SJCRH30 (cell line): ENCODE measurements at regions not wholly inside any gene's neighbourhood (a gene's known extent, or its start where the extent isn't known, plus 50 kb on each side); places are given as distances from the start of the nearest gene placed in this dataset.

Experiments
- DNase-seq, 2 experiments: peaks; one replicate each; pipeline ENCODE4 v3.0.0-alpha.2; 2015 to 2020
- H3K27ac ChIP-seq: fragments of 250-450 bp; sonication (Bioruptor Pico); 2 replicates; pipeline ENCODE4 v1.5.1; 2020; ENCODE audit warnings: mild to moderate bottlenecking, moderate library complexity
- H3K27me3 ChIP-seq: fragments of 250-450 bp; sonication (Bioruptor Pico); 2 replicates; pipeline ENCODE4 v1.5.1; 2020; ENCODE audit warnings: mild to moderate bottlenecking, moderate library complexity
- H3K36me3 ChIP-seq: fragments of 250-450 bp; sonication (Bioruptor Pico); 2 replicates; pipeline ENCODE4 v1.5.1; 2020; ENCODE audit warnings: mild to moderate bottlenecking, moderate library complexity
- H3K4me1 ChIP-seq: fragments of 250-450 bp; sonication (Bioruptor Pico); 2 replicates; pipeline ENCODE4 v1.5.1; 2020; ENCODE audit warnings: mild to moderate bottlenecking, moderate library complexity
- H3K4me3 ChIP-seq: fragments of 250-450 bp; sonication (Bioruptor Pico); 2 replicates; pipeline ENCODE4 v1.5.1; 2020; ENCODE audit warnings: mild to moderate bottlenecking, moderate library complexity
- H3K9me3 ChIP-seq: fragments of 250-450 bp; sonication (Bioruptor Pico); replicated peaks from 2 replicates; pipeline ENCODE4 v1.5.1; 2020; ENCODE audit warnings: mild to moderate bottlenecking, moderate library complexity

- Histone ChIP-seq H3K9me3 (peaks cover 3% of the 10 kb centered on the region; the same call in 1 of the 2 replicates), H3K36me3 (peaks cover 4% of the 10 kb centered on the region; the same call in 1 of the 2 replicates), H3K27ac (no peak overlapping the region), H3K4me1 (no peaks in the 10 kb centered on the region), H3K27me3 (no peaks in the 10 kb centered on the region), H3K4me3 (no peak overlapping the region)
- peak in 1 of 2 experiments; percentile 6 for DNase-seq
These were observed 490.7 kb downstream of the NUP35 start for GRCh38 chr2:183614799-183615435.

GRCh38 chr2:183623227-183623626 is 499.0 kb downstream of the NUP35 start:
- H3K36me3 ChIP-seq: 0 out of 2 replicates have a peak, but pooled peaks cover 2% of the 10 kb centered on the region
- H3K4me1 ChIP-seq: no peaks in the 10 kb centered on the region
- H3K9me3 ChIP-seq: no peaks in the 10 kb centered on the region; the same call in 1 of the 2 replicates
- H3K27me3 ChIP-seq: no peaks in the 10 kb centered on the region
- no peak overlapping the region for H3K4me3 ChIP-seq
- no peak overlapping the region for H3K27ac ChIP-seq
- no peak for DNase-seq

- no peaks in the 10 kb centered on the region for H3K36me3 ChIP-seq
- no peak for DNase-seq
- H3K27me3 ChIP-seq: no peaks in the 10 kb centered on the region
These were observed 506.7 kb downstream of the NUP35 start for GRCh38 chr2:183630964-183631363.

GRCh38 chr2:183656121-183656520 is 531.9 kb downstream of the NUP35 start:
- Histone ChIP-seq H3K9me3 (no peaks in the 10 kb centered on the region; the same call in 1 of the 2 replicates), H3K4me3 (no peak overlapping the region), H3K4me1 (no peaks in the 10 kb centered on the region), H3K27me3 (no peaks in the 10 kb centered on the region), H3K27ac (no peak overlapping the region), H3K36me3 (no peaks in the 10 kb centered on the region)
- DNase-seq: no peak

More at GRCh38 chr2:183630964-183631363, 506.7 kb downstream of the NUP35 start:
- no peak overlapping the region for H3K27ac ChIP-seq
- H3K9me3 ChIP-seq: no peaks in the 10 kb centered on the region
- H3K4me1 ChIP-seq: no peaks in the 10 kb centered on the region
- H3K4me3 ChIP-seq: no peak overlapping the region

GRCh38 chr2:183665425-183665824 is 541.2 kb downstream of the NUP35 start:
- DNase-seq: peak; percentile 46 to 81
- no peaks in the 10 kb centered on the region for H3K27me3 ChIP-seq
- no peaks in the 10 kb centered on the region for H3K36me3 ChIP-seq
- peak overlapping the region; percentile 11 for H3K4me3 ChIP-seq
- no peaks in the 10 kb centered on the region for H3K9me3 ChIP-seq
- H3K27ac ChIP-seq: peak overlapping the region; percentile 55
- peaks cover 11% of the 10 kb centered on the region for H3K4me1 ChIP-seq

GRCh38 chr2:183666031-183666430 is 541.8 kb downstream of the NUP35 start:
- H3K27me3 ChIP-seq: no peaks in the 10 kb centered on the region
- H3K27ac ChIP-seq: peak overlapping the region; percentile 55
- H3K36me3 ChIP-seq: no peaks in the 10 kb centered on the region
- peaks cover 11% of the 10 kb centered on the region for H3K4me1 ChIP-seq
- H3K4me3 ChIP-seq: no peak overlapping the region
- DNase-seq: peak; percentile 5 to 34
- no peaks in the 10 kb centered on the region for H3K9me3 ChIP-seq

- Histone ChIP-seq H3K36me3 (no peaks in the 10 kb centered on the region), H3K27ac (no peak overlapping the region), H3K27me3 (no peaks in the 10 kb centered on the region), H3K4me1 (peaks cover 4% of the 10 kb centered on the region), H3K4me3 (no peak overlapping the region), H3K9me3 (no peaks in the 10 kb centered on the region)
- DNase-seq: no peak
These were observed 547.0 kb downstream of the NUP35 start for GRCh38 chr2:183671233-183671632.

- Histone ChIP-seq H3K27me3 (no peaks in the 10 kb centered on the region), H3K36me3 (no peaks in the 10 kb centered on the region), H3K4me1 (no peaks in the 10 kb centered on the region), H3K9me3 (no peaks in the 10 kb centered on the region), H3K27ac (no peak overlapping the region), H3K4me3 (no peak overlapping the region)
- no peak for DNase-seq
These were observed 554.7 kb downstream of the NUP35 start for GRCh38 chr2:183678908-183679307.

GRCh38 chr2:183680573-183680972 is 556.3 kb downstream of the NUP35 start:
- H3K27me3 ChIP-seq: no peaks in the 10 kb centered on the region
- 0 out of 2 replicates have a peak, but pooled peaks cover 4% of the 10 kb centered on the region for H3K9me3 ChIP-seq
- H3K4me3 ChIP-seq: no peak overlapping the region
- DNase-seq: no peak
- H3K27ac ChIP-seq: no peak overlapping the region
- H3K36me3 ChIP-seq: no peaks in the 10 kb centered on the region
- no peaks in the 10 kb centered on the region for H3K4me1 ChIP-seq

GRCh38 chr2:183684686-183685085 is 560.4 kb downstream of the NUP35 start:
- Histone ChIP-seq H3K9me3 (0 out of 2 replicates have a peak, but pooled peaks cover 4% of the 10 kb centered on the region), H3K4me3 (no peak overlapping the region), H3K36me3 (no peaks in the 10 kb centered on the region), H3K27me3 (no peaks in the 10 kb centered on the region), H3K27ac (no peak overlapping the region), H3K4me1 (no peaks in the 10 kb centered on the region)
- DNase-seq: no peak

GRCh38 chr2:183696028-183696427 is 571.8 kb downstream of the NUP35 start:
- no peaks in the 10 kb centered on the region for H3K27me3 ChIP-seq
- H3K27ac ChIP-seq: no peak overlapping the region
- H3K36me3 ChIP-seq: no peaks in the 10 kb centered on the region
- DNase-seq: no peak
- H3K4me3 ChIP-seq: no peak overlapping the region
- no peaks in the 10 kb centered on the region for H3K4me1 ChIP-seq
- no peaks in the 10 kb centered on the region for H3K9me3 ChIP-seq

- DNase-seq: no peak
- no peaks in the 10 kb centered on the region for H3K4me1 ChIP-seq
- no peak overlapping the region for H3K27ac ChIP-seq
- no peaks in the 10 kb centered on the region for H3K27me3 ChIP-seq
- H3K36me3 ChIP-seq: no peaks in the 10 kb centered on the region
- H3K4me3 ChIP-seq: no peak overlapping the region
- H3K9me3 ChIP-seq: peaks cover 2% of the 10 kb centered on the region; the same call in 1 of the 2 replicates
These were observed 585.6 kb downstream of the NUP35 start for GRCh38 chr2:183709829-183710228.

- no peaks in the 10 kb centered on the region for H3K9me3 ChIP-seq
- no peak overlapping the region for H3K4me3 ChIP-seq
- no peaks in the 10 kb centered on the region for H3K4me1 ChIP-seq
- no peaks in the 10 kb centered on the region for H3K27me3 ChIP-seq
- no peaks in the 10 kb centered on the region; the same call in 1 of the 2 replicates for H3K36me3 ChIP-seq
- no peak overlapping the region for H3K27ac ChIP-seq
- DNase-seq: no peak
These were observed 594.0 kb downstream of the NUP35 start for GRCh38 chr2:183718246-183718645.

- Histone ChIP-seq H3K9me3 (no peaks in the 10 kb centered on the region), H3K36me3 (no peaks in the 10 kb centered on the region; the same call in 1 of the 2 replicates), H3K27ac (no peak overlapping the region), H3K4me3 (no peak overlapping the region), H3K27me3 (no peaks in the 10 kb centered on the region), H3K4me1 (no peaks in the 10 kb centered on the region)
- DNase-seq: no peak
These were observed 599.0 kb downstream of the NUP35 start for GRCh38 chr2:183723278-183723677.

- H3K9me3 ChIP-seq: no peaks in the 10 kb centered on the region
- H3K27me3 ChIP-seq: no peaks in the 10 kb centered on the region
- no peaks in the 10 kb centered on the region; the same call in 1 of the 2 replicates for H3K36me3 ChIP-seq
- H3K4me3 ChIP-seq: no peak overlapping the region
- DNase-seq: no peak
- H3K4me1 ChIP-seq: no peaks in the 10 kb centered on the region
- no peak overlapping the region for H3K27ac ChIP-seq
These were observed 605.1 kb downstream of the NUP35 start for GRCh38 chr2:183729380-183729779.

- no peak for DNase-seq
- no peak overlapping the region for H3K27ac ChIP-seq
These were observed 616.0 kb downstream of the NUP35 start for GRCh38 chr2:183740241-183740640.

More at GRCh38 chr2:183740241-183740640, 616.0 kb downstream of the NUP35 start:
- Histone ChIP-seq H3K9me3 (no peaks in the 10 kb centered on the region), H3K36me3 (no peaks in the 10 kb centered on the region), H3K4me3 (no peak overlapping the region), H3K4me1 (no peaks in the 10 kb centered on the region), H3K27me3 (no peaks in the 10 kb centered on the region)
